ENCODE measurements at regions not wholly inside any gene's neighbourhood (a gene's known extent, or its start where the extent isn't known, plus 50 kb on each side); places are given as distances from the start of the nearest gene placed in this dataset.

DNA sequence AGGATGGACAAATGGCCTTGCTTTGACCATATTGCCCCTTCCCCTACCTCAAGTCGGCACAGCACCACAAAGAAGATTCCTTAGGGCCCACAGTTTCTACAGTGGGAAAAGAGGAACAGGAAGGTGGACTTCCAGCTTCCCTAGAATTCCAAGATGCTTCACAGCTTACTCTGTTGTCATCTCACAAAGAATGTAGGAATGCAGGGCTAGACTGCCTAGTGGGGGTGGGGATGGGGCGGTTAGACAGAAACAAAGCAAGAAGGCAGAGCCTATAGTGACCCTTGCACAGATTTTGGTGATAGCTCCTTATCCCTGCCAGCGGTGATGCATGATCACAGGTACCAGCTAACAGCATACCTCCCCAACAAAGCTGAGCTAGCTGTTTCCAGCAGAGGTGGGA, 607.6 kb upstream of the MAN1A1 start (continued):
- TF ChIP-seq RNF2 (IDR thresholded peaks at IDR 0.05; ENCODE audit: borderline replicate concordance, low read depth, low read length, missing control alignments, poor library complexity, severe bottlenecking) = no peak
- no peak for TF ChIP-seq CREB1 (IDR thresholded peaks at IDR 0.05)
- TF ChIP-seq SIN3A (conservative IDR thresholded peaks at IDR 0.05 in 1 of 2, IDR thresholded peaks at IDR 0.05 in 1 of 2; ENCODE audit: low read depth in 1 of 2, low read length in 2 of 2) = no peak
- no peak for TF ChIP-seq SRF (IDR thresholded peaks at IDR 0.05; ENCODE audit: low read depth, low read length)
- TF ChIP-seq RBBP5 (IDR thresholded peaks at IDR 0.05; ENCODE audit: borderline replicate concordance, low read depth, low read length) = peak; percentile 73; the same call in 1 of the 2 replicates
